Activated CD4-positive, alpha-beta T cell treated with anti-CD3 and anti-CD28 coated beads, Interleukin-2, Interleukin-6, amounts not matched to agents 100 ng/mL and 50 ng/mL, durations not matched to agents 16 hours and 8 hours (primary cell): ENCODE measurements at regions not wholly inside any gene's neighbourhood (a gene's known extent, or its start where the extent isn't known, plus 50 kb on each side); places are given as distances from the start of the nearest gene placed in this dataset.

Experiments used
- DNase-seq: peaks from one replicate; pipeline ENCODE4 v3.0.0-alpha.2; 2020

- DNase-seq: no peak
These were observed 70.4 kb upstream of the BACH1 start for GRCh38 chr21:29228306-29228705.

- DNase-seq: no peak
These were observed 68.0 kb upstream of the BACH1 start for GRCh38 chr21:29230551-29231261.

GRCh38 chr21:29231756-29232529 lies 66.8 kb upstream of the BACH1 start:
- DNase-seq: peak; percentile 34

- no peak for DNase-seq
These were observed 66.0 kb upstream of the BACH1 start for GRCh38 chr21:29232530-29233255.

GRCh38 chr21:29233256-29233546 lies 65.5 kb upstream of the BACH1 start:
- no peak for DNase-seq

GRCh38 chr21:29233611-29234540 lies 64.8 kb upstream of the BACH1 start:
- peak; percentile 83 for DNase-seq

- DNase-seq: peak; percentile 14
These were observed 63.0 kb upstream of the BACH1 start for GRCh38 chr21:29235714-29236197.

GRCh38 chr21:29236201-29236600 lies 62.5 kb upstream of the BACH1 start:
- DNase-seq: no peak

GRCh38 chr21:29237110-29238052 lies 61.3 kb upstream of the BACH1 start:
- no peak for DNase-seq

- DNase-seq: no peak
These were observed 60.4 kb upstream of the BACH1 start for GRCh38 chr21:29238053-29238966.

GRCh38 chr21:29238967-29239290 lies 59.8 kb upstream of the BACH1 start:
- no peak for DNase-seq

- no peak for DNase-seq
These were observed 58.6 kb upstream of the BACH1 start for GRCh38 chr21:29240136-29240535.

- no peak for DNase-seq
These were observed 56.5 kb upstream of the BACH1 start for GRCh38 chr21:29242201-29242600.

GRCh38 chr21:29243188-29243587 lies 55.5 kb upstream of the BACH1 start:
- no peak for DNase-seq

GRCh38 chr21:29245104-29245643 lies 53.5 kb upstream of the BACH1 start:
- peak; percentile 76 for DNase-seq

GRCh38 chr21:29245863-29246262 lies 52.9 kb upstream of the BACH1 start:
- DNase-seq: no peak

GRCh38 chr21:29246614-29247013 lies 52.1 kb upstream of the BACH1 start:
- no peak for DNase-seq

GRCh38 chr21:29248124-29248523 lies 50.6 kb upstream of the BACH1 start:
- no peak for DNase-seq
